HepG2 (cell line): ENCODE measurements at regions not wholly inside any gene's neighbourhood (a gene's known extent, or its start where the extent isn't known, plus 50 kb on each side); places are given as distances from the start of the nearest gene placed in this dataset.

ENCODE experiments used
- ATAC-seq: fragments of 200-7000 bp; cut with Tn5 transposase; 3 replicates; pipeline ENCODE4 v1.9.1; 2020; ENCODE audit warnings: mild to moderate bottlenecking, moderate library complexity
- BruUV-seq: library from RNA; stranded (reverse); fragments of 400-500 nt; replicated peaks from 2 replicates; lab custom pipeline; 2021; lab: Mats Ljungman, UMichigan
- CTCF ChIA-PET: fragments of 300-600 bp; formaldehyde crosslinking; extraction: SDS; loops from one replicate; lab custom pipeline; 2021; ENCODE audit warnings: low total read pairs, inconsistent platforms, low intra/inter-chr PET ratio; lab: Yijun Ruan, JAX
- POLR2A ChIA-PET: fragments of 350-600 bp; sonication (Branson Sonifier 250); formaldehyde crosslinking; loops from one replicate; lab custom pipeline; 2020; ENCODE audit warnings: antibody characterized with exemption, inconsistent platforms; lab: Yijun Ruan, JAX
- DNase-seq: peaks from one replicate; pipeline ENCODE4 v3.0.0-alpha.2; 2015; ENCODE audit warnings: low spot score
- FAIRE-seq: peaks from 3 replicates; lab custom pipeline; 2011; peaks lifted over from hg19 to GRCh38; lab: Jason Lieb, UNC
- H2AFZ ChIP-seq: one replicate; pipeline ENCODE4 v1.6.1; 2011; ENCODE audit warnings: low read length, inconsistent platforms
- H3K27ac ChIP-seq: fragments of 300-600 bp; 3 replicates; pipeline ENCODE4 v1.8.0; 2011; ENCODE audit warnings: mixed run types, mild to moderate bottlenecking, mixed read lengths, low read length, inconsistent platforms; ENCODE audit not compliant: insufficient read depth; ENCODE audit errors: extremely low read length
- H3K27me3 ChIP-seq, 2 experiments: fragments of 200-600 bp in 1 of 2; 2 replicates in 1 of 2; 3 replicates in 1 of 2; pipeline versions ENCODE4 v1.6.0 to v1.8.0; 2011; ENCODE audit warnings: low read length in 2 of 2, mild to moderate bottlenecking in 2 of 2, moderate library complexity in 2 of 2, inconsistent platforms in 1 of 2; ENCODE audit not compliant: insufficient read depth in 2 of 2, control insufficient read depth in 1 of 2
- H3K36me3 ChIP-seq, 2 experiments: fragments of 200-600 bp in 1 of 2; replicated peaks in 1 of 2; 2 replicates in 1 of 2; 3 replicates in 1 of 2; pipeline versions ENCODE4 v1.5.1 to v1.8.0; 2011; ENCODE audit warnings: low read length in 2 of 2, inconsistent platforms in 1 of 2; ENCODE audit not compliant: insufficient read depth in 2 of 2, control insufficient read depth in 1 of 2
- H3K4me1 ChIP-seq: 2 replicates; pipeline ENCODE4 v1.5.1; 2012; ENCODE audit warnings: low read length, inconsistent platforms; ENCODE audit not compliant: insufficient read depth
- H3K4me2 ChIP-seq: 2 replicates; pipeline ENCODE4 v1.6.0; 2011; ENCODE audit warnings: low read depth, low read length, inconsistent platforms
- H3K4me3 ChIP-seq, 3 experiments: fragments of 200-600 bp in 1 of 3; sonication (generic), shearing (Covaris generic) in 1 of 3; replicated peaks in 1 of 3; 2 replicates each; pipeline ENCODE4 v1.5.1; 2011 to 2016; ENCODE audit warnings: low read length in 3 of 3, inconsistent platforms in 2 of 3, low read depth in 2 of 3, mild to moderate bottlenecking in 2 of 3, control low read depth in 1 of 3, mixed read lengths in 1 of 3; ENCODE audit not compliant: insufficient read depth in 1 of 3
- H3K79me2 ChIP-seq: one replicate; pipeline ENCODE4 v1.6.1; 2011; ENCODE audit warnings: low read length, inconsistent platforms; ENCODE audit not compliant: insufficient read depth
- H3K9ac ChIP-seq: 2 replicates; pipeline ENCODE4 v1.6.0; 2011; ENCODE audit warnings: mild to moderate bottlenecking, low read depth, low read length, inconsistent platforms; ENCODE audit not compliant: insufficient read depth
- H3K9me3 ChIP-seq: 2 replicates; pipeline ENCODE4 v1.5.1; 2012; ENCODE audit warnings: mild to moderate bottlenecking, low read length
- H4K20me1 ChIP-seq: 2 replicates; pipeline ENCODE4 v1.6.0; 2011; ENCODE audit warnings: inconsistent platforms, mild to moderate bottlenecking, low read length, moderate library complexity; ENCODE audit not compliant: insufficient read depth
- EEA1 ChIP-seq: sonication (generic); formaldehyde crosslinking; IDR thresholded peaks from 2 replicates; pipeline ENCODE4 v1.5.1; 2020; ENCODE audit warnings: mild to moderate bottlenecking, missing genetic modification reagents, borderline replicate concordance
- EED ChIP-seq: sonication (generic); formaldehyde crosslinking; IDR thresholded peaks from 2 replicates; pipeline ENCODE4 v1.5.0; 2020; ENCODE audit warnings: mild to moderate bottlenecking, missing genetic modification reagents
- ELF4 ChIP-seq: sonication (generic); formaldehyde crosslinking; IDR thresholded peaks from 2 replicates; pipeline ENCODE4 v1.5.0; 2020; ENCODE audit warnings: missing genetic modification reagents, mild to moderate bottlenecking, moderate library complexity, borderline replicate concordance
- LBX2 ChIP-seq: sonication (generic); formaldehyde crosslinking; IDR thresholded peaks from 2 replicates; pipeline ENCODE4 v1.5.0; 2020; ENCODE audit warnings: missing genetic modification reagents, mild to moderate bottlenecking, borderline replicate concordance
- PHF5A ChIP-seq: IDR thresholded peaks from one replicate; pipeline ENCODE4 v1.6.1; 2018; ENCODE audit warnings: low read depth, missing genetic modification reagents; ENCODE audit not compliant: unreplicated experiment
- RARA ChIP-seq: IDR thresholded peaks from 2 replicates; pipeline ENCODE4 v1.6.1; 2016; ENCODE audit warnings: missing genetic modification reagents, missing compliant biosample characterization
- RBAK ChIP-seq: sonication (generic); formaldehyde crosslinking; IDR thresholded peaks from 2 replicates; pipeline ENCODE4 v1.5.1; 2020; ENCODE audit warnings: mild to moderate bottlenecking, missing genetic modification reagents
- SMAD1 ChIP-seq: sonication (generic); formaldehyde crosslinking; IDR thresholded peaks from 2 replicates; pipeline ENCODE4 v1.4.0; 2020; ENCODE audit warnings: missing genetic modification reagents, low read depth, mild to moderate bottlenecking, borderline replicate concordance
- ZBTB46 ChIP-seq: sonication (generic); formaldehyde crosslinking; IDR thresholded peaks from 2 replicates; pipeline ENCODE4 v1.4.0; 2020; ENCODE audit warnings: mild to moderate bottlenecking, missing genetic modification reagents, borderline replicate concordance
- ZFYVE20 ChIP-seq: sonication (generic); formaldehyde crosslinking; IDR thresholded peaks from 2 replicates; pipeline ENCODE4 v1.8.0; 2023; ENCODE audit warnings: low read depth, mild to moderate bottlenecking, moderate library complexity, missing genetic modification reagents, borderline replicate concordance
- ZKSCAN1 ChIP-seq: fragments of 150-350 bp; IDR thresholded peaks from 2 replicates; pipeline ENCODE4 v1.6.1; 2014; ENCODE audit warnings: low read length
- ZNF577 ChIP-seq: sonication (generic); formaldehyde crosslinking; IDR thresholded peaks from 2 replicates; pipeline ENCODE4 v1.4.0; 2020; ENCODE audit warnings: mild to moderate bottlenecking, low read depth, missing genetic modification reagents, borderline replicate concordance
- ZSCAN20 ChIP-seq: sonication (generic); formaldehyde crosslinking; IDR thresholded peaks from 2 replicates; pipeline ENCODE4 v1.4.0; 2020; ENCODE audit warnings: missing genetic modification reagents, mild to moderate bottlenecking, borderline replicate concordance
- WGBS: methylation state at CpG from one replicate; pipeline ENCODE4 v1.1.6; 2017; ENCODE audit warnings: low lambda C conversion rate; 5-methylcytosine and 5-hydroxymethylcytosine counted together
- in situ Hi-C: cut with HindIII; loops from 2 replicates; pipeline ENCODE4 v1.10.0; 2017; ENCODE audit warnings: low pct_unique_long_range_greater_than_20kb; ENCODE audit not compliant: extremely low pct_ligation_motif_present
- intact Hi-C: fragments of 100-400 bp; cut with micrococcal nuclease; formaldehyde crosslinking; loops from one replicate; pipeline ENCODE4 v1.10.0; 2022; ENCODE audit not compliant: unreplicated experiment

GRCh38 chr11:28476049-28476448 is 367.9 kb downstream of the METTL15 start:
- no peak overlapping the region for H3K4me2 ChIP-seq
- ATAC-seq: no peak
- H4K20me1 ChIP-seq: no peaks in the 10 kb centered on the region
- H3K36me3 ChIP-seq: no peaks in the 10 kb centered on the region
- BruUV-seq: no TSS peak
- H3K4me1 ChIP-seq: no peaks in the 10 kb centered on the region
- no peaks in the 10 kb centered on the region for H3K9me3 ChIP-seq
- CTCF ChIA-PET: no interaction called here
- no peaks in the 10 kb centered on the region for H3K27me3 ChIP-seq
- no peak overlapping the region for H3K27ac ChIP-seq
- H3K79me2 ChIP-seq: no peaks in the 10 kb centered on the region
- FAIRE-seq: no peak
- no peak overlapping the region for H2AFZ ChIP-seq
- 40% methylated on average over 3 of the region's 3 CpGs for WGBS
- intact Hi-C loops: no loop called here
- TF ChIP-seq ZNF577 (CRISPR knock-in tag) (no peak), SMAD1 (CRISPR knock-in tag) (no peak), RARA (CRISPR knock-in tag) (no peak), ZFYVE20 (CRISPR knock-in tag) (no peak), PHF5A (no peak), ELF4 (no peak), ZKSCAN1 (no peak), ZSCAN20 (no peak), RBAK (no peak), EEA1 (CRISPR knock-in tag) (no peak), LBX2 (CRISPR knock-in tag) (no peak), ZBTB46 (CRISPR knock-in tag) (no peak), EED (CRISPR knock-in tag) (no peak)
- POLR2A ChIA-PET: no interaction called here
- no peak overlapping the region for H3K9ac ChIP-seq
- in situ Hi-C loops: no loop called here
- H3K4me3 ChIP-seq: no peak overlapping the region
- no peak for DNase-seq
